WI38 (cell line): ENCODE measurements at regions not wholly inside any gene's neighbourhood (a gene's known extent, or its start where the extent isn't known, plus 50 kb on each side); places are given as distances from the start of the nearest gene placed in this dataset.
A peak's percentile ranks its signal among the peaks of the same experiment; 100 is the strongest.

Experiments used
- H3K4me3 ChIP-seq: 2 replicates; pipeline ENCODE4 v1.5.1; 2011; ENCODE audit warnings: low read depth, mild to moderate bottlenecking, control low read depth, low read length
- TF ChIP-seq, protein P1 (sequence below): IDR thresholded peaks from 2 replicates; pipeline ENCODE4 v1.5.1; 2012; ENCODE audit warnings: low read depth, mild to moderate bottlenecking, control low read depth, low read length

DNA sequence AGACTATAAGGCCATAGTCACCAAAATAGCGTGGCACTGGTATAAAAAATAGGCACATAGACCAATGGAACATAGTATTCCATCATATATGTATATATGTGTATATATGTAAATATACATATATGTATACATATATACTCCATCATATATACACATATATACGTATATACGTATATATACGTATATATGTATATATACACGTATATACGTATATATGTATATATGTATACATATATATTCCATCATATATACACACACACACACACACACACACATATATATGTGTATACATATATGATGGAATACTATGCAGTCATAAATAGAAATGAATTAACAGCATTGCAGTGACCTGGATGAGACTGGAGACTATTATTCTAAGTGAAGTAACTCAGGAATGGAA is 204.6 kb downstream of the LTN1 start:
- H3K4me3 ChIP-seq, result no peak overlapping the region
- TF ChIP-seq, protein P1, sequence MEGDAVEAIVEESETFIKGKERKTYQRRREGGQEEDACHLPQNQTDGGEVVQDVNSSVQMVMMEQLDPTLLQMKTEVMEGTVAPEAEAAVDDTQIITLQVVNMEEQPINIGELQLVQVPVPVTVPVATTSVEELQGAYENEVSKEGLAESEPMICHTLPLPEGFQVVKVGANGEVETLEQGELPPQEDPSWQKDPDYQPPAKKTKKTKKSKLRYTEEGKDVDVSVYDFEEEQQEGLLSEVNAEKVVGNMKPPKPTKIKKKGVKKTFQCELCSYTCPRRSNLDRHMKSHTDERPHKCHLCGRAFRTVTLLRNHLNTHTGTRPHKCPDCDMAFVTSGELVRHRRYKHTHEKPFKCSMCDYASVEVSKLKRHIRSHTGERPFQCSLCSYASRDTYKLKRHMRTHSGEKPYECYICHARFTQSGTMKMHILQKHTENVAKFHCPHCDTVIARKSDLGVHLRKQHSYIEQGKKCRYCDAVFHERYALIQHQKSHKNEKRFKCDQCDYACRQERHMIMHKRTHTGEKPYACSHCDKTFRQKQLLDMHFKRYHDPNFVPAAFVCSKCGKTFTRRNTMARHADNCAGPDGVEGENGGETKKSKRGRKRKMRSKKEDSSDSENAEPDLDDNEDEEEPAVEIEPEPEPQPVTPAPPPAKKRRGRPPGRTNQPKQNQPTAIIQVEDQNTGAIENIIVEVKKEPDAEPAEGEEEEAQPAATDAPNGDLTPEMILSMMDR, result no peak

- TF ChIP-seq, protein P1, result no peak
- H3K4me3 ChIP-seq, result no peak overlapping the region
Measured at GRCh38 chr21:28783641-28784185, 209.0 kb downstream of the LTN1 start.

DNA sequence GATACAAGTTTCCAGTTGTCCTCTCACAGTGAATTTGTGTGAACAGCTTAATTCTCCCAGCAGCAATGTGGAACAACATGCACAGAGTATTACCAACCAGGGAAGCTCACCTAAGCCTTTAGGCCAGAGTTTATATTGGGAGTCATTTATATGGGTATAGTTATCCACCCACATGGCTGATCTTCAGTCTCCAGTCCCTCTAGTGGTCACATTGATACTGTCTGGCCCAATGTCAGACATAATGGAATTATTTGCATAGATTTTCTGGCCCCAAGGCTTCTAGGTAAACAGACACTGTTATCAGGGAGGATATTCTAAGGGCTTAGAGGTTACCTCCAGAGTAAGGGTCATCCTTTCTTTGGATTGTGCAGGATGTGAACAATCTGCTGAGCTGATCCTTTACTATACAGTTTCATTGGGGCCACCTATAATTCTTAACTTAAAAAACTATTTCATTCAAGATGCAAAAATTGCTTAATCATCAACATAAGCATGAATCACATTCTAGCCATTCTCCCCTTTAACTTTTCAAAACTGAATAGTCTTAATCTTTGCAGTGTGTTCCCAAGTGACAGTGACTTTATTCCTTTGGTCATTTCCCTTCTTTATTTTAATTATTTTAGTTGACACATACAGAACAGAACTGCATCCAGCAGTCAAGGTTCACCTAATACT is 210.9 kb downstream of the LTN1 start:
- TF ChIP-seq, protein P1, result peak; percentile 41; the same call in 1 of the 2 replicates
- H3K4me3 ChIP-seq, result no peak overlapping the region

DNA sequence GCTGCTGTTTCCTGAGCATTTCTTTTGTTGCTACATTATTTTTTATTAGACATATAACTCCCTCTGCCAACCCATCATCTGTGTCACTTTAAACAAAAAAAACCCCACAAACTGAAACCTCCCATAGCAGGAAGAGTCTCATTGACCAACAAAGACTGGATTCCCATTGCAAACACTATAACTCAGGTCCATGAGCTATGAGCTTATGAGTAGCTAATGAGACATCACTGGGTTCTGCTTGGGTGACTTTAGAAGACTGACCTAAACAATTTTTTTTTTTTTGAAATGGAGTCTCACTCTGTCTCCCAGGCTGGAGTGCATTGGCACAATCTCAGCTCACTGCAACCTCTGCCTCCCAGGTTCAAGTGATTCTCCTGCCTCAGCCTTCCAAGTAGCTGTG is 212.8 kb downstream of the LTN1 start:
- TF ChIP-seq, protein P1, result no peak
- no peak overlapping the region for H3K4me3 ChIP-seq

DNA sequence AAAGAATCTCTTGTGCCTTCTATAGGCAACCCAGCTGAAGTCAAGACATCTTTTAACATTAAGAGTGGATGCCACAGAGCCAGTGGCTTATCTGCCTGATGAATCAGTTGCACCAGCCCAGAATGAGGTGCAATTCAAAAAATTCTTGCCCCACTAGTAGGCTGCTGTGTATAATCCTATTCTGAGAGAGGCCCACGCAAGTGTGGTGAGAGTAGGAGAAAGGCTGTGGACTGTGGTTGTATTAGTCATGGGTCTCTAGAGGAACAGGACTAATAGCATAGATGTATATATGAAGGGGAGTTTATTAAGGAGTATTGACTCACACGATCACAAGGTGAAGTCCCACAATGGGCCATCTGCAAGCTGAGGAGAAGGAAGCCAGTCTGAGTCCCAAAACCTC is 216.4 kb downstream of the LTN1 start:
- H3K4me3 ChIP-seq, result no peak overlapping the region
- TF ChIP-seq, protein P1, result no peak

DNA sequence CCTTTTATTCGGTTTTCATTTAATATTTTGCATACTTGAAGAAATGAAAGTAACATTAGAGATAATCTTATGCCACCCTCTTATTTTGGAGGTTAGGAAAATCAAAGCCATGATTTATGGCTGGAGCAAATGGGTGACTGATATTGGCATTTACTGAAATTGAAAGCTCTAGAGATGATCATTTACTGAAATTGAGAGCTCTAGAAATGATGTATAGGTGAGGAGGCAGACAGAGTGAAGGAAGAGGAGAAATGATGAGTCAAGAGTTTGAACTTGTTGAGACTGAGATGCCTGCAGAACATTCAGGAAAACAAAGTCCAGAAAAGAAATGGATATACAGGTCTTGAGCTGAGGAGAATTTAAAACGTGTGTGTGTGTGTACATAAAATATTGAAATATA is 217.6 kb downstream of the LTN1 start:
- TF ChIP-seq, protein P1, result no peak
- no peak overlapping the region for H3K4me3 ChIP-seq

DNA sequence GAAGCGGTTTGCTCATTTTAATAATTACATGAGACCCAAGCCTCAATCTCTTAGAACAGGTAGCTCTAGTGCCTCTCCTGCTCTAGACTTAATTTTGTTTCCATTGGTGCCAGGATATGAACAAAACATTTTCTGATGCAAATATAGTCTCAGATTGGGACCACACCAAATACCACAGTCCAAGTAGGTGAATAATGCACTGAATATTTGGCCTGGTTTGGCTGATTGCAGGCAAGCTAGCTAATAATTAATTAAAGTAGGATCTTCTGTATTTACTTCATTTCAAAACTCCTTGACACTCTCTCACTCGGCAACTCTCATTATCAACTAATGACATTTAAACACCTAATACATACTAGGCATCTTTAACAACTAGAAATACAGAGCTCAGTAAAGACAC is 219.6 kb downstream of the LTN1 start:
- TF ChIP-seq, protein P1, result no peak

More for the DNA sequence above, 219.6 kb downstream of the LTN1 start:
- no peak overlapping the region for H3K4me3 ChIP-seq
